Brain microvascular endothelial cell (primary cell): ENCODE measurements at regions not wholly inside any gene's neighbourhood (a gene's known extent, or its start where the extent isn't known, plus 50 kb on each side); places are given as distances from the start of the nearest gene placed in this dataset.

Experiments
- DNase-seq: peaks from one replicate; pipeline ENCODE4 v3.0.0-alpha.2; 2020
- H3K27ac ChIP-seq: fragments of 250-450 bp; sonication (Bioruptor Pico); 2 replicates; pipeline ENCODE4 v1.5.1; 2020; ENCODE audit warnings: mild to moderate bottlenecking, moderate library complexity
- H3K27me3 ChIP-seq: fragments of 250-450 bp; sonication (Bioruptor Pico); replicated peaks from 2 replicates; pipeline ENCODE4 v1.5.1; 2020; ENCODE audit warnings: mild to moderate bottlenecking
- H3K36me3 ChIP-seq: fragments of 250-450 bp; sonication (Bioruptor Pico); replicated peaks from 2 replicates; pipeline ENCODE4 v1.5.1; 2020; ENCODE audit warnings: mild to moderate bottlenecking
- H3K4me3 ChIP-seq: 2 replicates; pipeline ENCODE4 v1.5.1; 2011; ENCODE audit warnings: low read depth, mild to moderate bottlenecking, control low read depth, low read length, moderate library complexity
- CTCF ChIP-seq: IDR thresholded peaks from 2 replicates; pipeline ENCODE4 v1.5.1; 2011; ENCODE audit warnings: low read depth, mild to moderate bottlenecking, moderate library complexity, low read length, control low read depth, inconsistent platforms; ENCODE audit errors: missing control alignments
- in situ Hi-C: cut with HindIII; loops from 2 replicates; pipeline ENCODE4 v1.10.0; 2017; ENCODE audit warnings: low sequenced_read_pairs, low pct_ligation_motif_present

DNA sequence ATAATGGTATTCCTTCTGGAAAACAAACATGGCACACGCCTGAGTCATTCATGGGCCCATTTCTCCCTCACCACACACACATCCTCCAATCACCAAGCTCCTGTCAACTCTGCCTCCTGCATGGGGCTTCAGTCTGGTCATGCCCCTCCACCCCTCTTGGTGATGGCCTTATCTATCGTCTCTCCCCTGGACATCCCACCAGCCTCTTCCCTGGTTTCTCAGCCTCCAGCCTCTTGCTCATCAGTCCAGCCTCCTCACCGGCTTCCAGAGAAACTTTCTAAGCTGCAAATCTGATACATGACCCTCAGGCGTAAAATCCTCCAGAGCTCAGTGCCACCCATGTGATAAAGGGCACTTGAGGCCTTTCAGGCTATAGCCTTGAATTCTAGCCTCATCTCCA is 243.9 kb downstream of the FOXD2 start:
- Histone ChIP-seq H3K27me3 (no peaks in the 10 kb centered on the region), H3K4me3 (no peak overlapping the region), H3K36me3 (no peaks in the 10 kb centered on the region), H3K27ac (no peak overlapping the region)
- TF ChIP-seq CTCF: no peak
- in situ Hi-C loops: no loop called here
- no peak for DNase-seq

- no peak overlapping the region for H3K4me3 ChIP-seq
- no peaks in the 10 kb centered on the region for H3K27me3 ChIP-seq
- no peak overlapping the region for H3K27ac ChIP-seq
- in situ Hi-C loops: no loop called here
- no peak for TF ChIP-seq CTCF
- no peaks in the 10 kb centered on the region for H3K36me3 ChIP-seq
- no peak for DNase-seq
Measured at GRCh38 chr1:47682198-47682597, 244.4 kb downstream of the FOXD2 start.

GRCh38 chr1:47682786-47683350 is 245.0 kb downstream of the FOXD2 start:
- Histone ChIP-seq H3K36me3 (no peaks in the 10 kb centered on the region), H3K4me3 (no peak overlapping the region), H3K27ac (no peak overlapping the region), H3K27me3 (no peaks in the 10 kb centered on the region)
- DNase-seq: no peak
- in situ Hi-C loops: no loop called here
- no peak for TF ChIP-seq CTCF

GRCh38 chr1:47683401-47683800 is 245.6 kb downstream of the FOXD2 start:
- Histone ChIP-seq H3K27ac (no peak overlapping the region), H3K36me3 (no peaks in the 10 kb centered on the region), H3K4me3 (no peak overlapping the region), H3K27me3 (no peaks in the 10 kb centered on the region)
- no peak for TF ChIP-seq CTCF
- in situ Hi-C loops: no loop called here
- no peak for DNase-seq

GRCh38 chr1:47684518-47684917 is 246.7 kb downstream of the FOXD2 start:
- TF ChIP-seq CTCF: no peak
- Histone ChIP-seq H3K4me3 (no peak overlapping the region), H3K27me3 (no peaks in the 10 kb centered on the region), H3K27ac (no peak overlapping the region), H3K36me3 (no peaks in the 10 kb centered on the region)
- DNase-seq: no peak
- in situ Hi-C loops: no loop called here

DNA sequence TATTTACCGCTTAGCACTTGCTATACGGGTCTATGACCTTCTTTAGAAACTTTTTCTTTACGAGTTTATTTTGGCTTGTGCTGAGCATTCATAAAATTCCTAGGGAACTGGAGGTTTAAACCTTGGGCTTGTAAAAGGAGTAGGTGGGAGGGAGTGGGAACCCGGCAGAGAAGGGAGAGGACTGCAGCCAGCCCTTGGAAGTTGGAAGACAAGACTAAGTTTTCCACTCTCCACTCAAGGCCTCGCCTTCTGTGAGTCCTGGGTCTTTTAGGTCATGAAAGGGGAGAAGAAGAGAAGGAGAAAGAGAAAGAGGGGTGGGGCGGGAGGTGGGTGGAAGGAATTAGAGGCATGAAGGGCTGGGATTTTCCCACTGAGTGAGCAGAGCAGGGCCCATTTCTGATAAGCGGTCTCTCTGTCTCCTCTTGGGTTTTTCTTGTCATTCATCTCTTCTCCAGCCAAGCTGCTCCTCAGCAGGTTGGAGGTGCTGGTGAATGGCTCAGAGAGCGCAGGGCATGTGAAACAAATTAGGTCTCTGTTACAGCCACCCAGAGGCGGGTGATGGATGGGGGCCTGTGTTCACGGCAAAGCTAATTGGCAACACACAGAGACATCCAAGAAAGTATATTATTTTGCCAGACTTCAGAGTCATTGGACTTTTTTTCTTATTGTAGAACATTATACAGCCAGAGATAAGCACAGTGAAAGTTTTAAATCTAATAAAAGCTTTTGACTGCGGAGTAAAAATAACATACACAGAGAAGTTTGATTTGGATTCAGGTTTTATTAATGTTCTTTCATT is 247.3 kb downstream of the FOXD2 start:
- in situ Hi-C loops: no loop called here
- TF ChIP-seq CTCF: no peak
- peak; percentile 16 for DNase-seq
- Histone ChIP-seq H3K36me3 (no peaks in the 10 kb centered on the region), H3K27me3 (no peaks in the 10 kb centered on the region), H3K27ac (no peak overlapping the region), H3K4me3 (no peak overlapping the region)
